ENCODE measurements at regions not wholly inside any gene's neighbourhood (a gene's known extent, or its start where the extent isn't known, plus 50 kb on each side); places are given as distances from the start of the nearest gene placed in this dataset.

DNA sequence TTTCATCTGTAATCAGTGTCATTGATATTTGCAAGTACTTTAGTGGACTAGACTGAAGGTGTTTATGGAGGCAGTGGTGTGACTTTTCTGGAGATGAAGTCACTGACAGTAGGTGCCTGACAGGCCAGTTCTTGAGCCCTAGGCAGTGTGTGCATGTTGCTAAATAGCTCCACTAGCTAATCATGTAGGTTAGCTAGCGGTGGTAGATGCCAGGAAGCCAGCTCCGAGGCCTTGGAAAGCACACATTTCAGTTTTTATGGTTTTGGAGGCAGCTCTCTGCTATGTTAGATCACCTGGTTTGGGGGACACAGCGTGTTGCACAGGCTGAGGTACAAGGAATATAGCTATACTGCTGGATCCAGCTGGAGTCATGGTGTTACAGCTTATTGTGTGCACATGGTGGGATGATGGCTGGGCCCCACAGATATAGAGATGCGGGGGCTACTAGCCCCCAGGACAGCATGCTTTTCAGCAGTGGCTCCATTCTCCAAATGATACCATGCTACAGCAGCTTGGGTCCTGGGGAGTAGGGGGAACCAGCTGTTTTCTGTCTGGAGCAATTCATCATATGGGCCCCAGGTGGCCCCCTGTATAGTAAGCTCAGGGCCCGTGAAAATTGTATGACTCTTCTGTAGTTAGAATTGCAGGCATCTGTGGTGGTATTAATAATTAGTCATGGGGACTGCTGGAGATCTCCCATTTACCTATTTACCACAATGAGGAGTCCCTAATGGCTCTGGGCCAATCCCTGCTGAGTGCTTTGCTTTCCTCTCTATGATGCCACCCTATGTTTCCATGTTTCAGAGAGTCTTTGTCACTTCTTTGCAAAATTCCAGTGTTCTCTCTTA is 367.2 kb upstream of the LMO3 start:
- no peak overlapping the region for H3K4me3 ChIP-seq (ENCODE audit: low read depth, low read length)
- TF ChIP-seq, protein P1, sequence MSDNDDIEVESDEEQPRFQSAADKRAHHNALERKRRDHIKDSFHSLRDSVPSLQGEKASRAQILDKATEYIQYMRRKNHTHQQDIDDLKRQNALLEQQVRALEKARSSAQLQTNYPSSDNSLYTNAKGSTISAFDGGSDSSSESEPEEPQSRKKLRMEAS (IDR thresholded peaks at IDR 0.05; ENCODE audit: low read depth, low read length): no peak
- TF ChIP-seq POLR2A (IDR thresholded peaks at IDR 0.05; ENCODE audit: extremely low read depth, insufficient read length): no peak
- DNase-seq (ENCODE audit: low read depth): no peak

DNA sequence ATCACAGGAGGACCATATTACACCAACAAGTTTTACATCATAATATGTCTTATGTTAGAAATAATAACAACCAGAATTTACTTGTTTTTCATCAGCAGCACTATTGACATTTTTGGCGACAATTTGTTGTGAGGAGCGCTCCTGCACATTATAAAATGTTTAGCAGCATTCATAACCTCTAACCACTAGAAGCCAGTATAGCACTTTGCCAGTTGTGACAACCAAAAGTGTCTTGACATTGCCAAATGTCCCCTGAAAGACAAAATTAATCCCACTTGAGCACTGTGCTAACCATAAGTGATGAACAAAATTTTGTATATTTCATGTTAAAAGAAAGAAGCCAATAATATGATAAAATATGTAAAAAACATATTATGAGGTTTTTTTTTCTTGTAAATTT is 356.9 kb upstream of the LMO3 start:
- H3K4me3 ChIP-seq (ENCODE audit: low read depth, low read length): no peak overlapping the region
- DNase-seq (ENCODE audit: low read depth): no peak
- TF ChIP-seq, protein P2, sequence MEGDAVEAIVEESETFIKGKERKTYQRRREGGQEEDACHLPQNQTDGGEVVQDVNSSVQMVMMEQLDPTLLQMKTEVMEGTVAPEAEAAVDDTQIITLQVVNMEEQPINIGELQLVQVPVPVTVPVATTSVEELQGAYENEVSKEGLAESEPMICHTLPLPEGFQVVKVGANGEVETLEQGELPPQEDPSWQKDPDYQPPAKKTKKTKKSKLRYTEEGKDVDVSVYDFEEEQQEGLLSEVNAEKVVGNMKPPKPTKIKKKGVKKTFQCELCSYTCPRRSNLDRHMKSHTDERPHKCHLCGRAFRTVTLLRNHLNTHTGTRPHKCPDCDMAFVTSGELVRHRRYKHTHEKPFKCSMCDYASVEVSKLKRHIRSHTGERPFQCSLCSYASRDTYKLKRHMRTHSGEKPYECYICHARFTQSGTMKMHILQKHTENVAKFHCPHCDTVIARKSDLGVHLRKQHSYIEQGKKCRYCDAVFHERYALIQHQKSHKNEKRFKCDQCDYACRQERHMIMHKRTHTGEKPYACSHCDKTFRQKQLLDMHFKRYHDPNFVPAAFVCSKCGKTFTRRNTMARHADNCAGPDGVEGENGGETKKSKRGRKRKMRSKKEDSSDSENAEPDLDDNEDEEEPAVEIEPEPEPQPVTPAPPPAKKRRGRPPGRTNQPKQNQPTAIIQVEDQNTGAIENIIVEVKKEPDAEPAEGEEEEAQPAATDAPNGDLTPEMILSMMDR (IDR thresholded peaks at IDR 0.05; ENCODE audit: low read depth, low read length): no peak
- TF ChIP-seq, protein P1 (IDR thresholded peaks at IDR 0.05; ENCODE audit: low read depth, low read length): no peak
- TF ChIP-seq MYC (IDR thresholded peaks at IDR 0.05; ENCODE audit: low read depth, low read length) (no peak), POLR2A (IDR thresholded peaks at IDR 0.05; ENCODE audit: extremely low read depth, insufficient read length) (no peak)

GRCh38 chr12:16955083-16955657 is 349.2 kb upstream of the LMO3 start:
- no peak overlapping the region for H3K4me3 ChIP-seq (ENCODE audit: low read depth, low read length)
- TF ChIP-seq MYC (IDR thresholded peaks at IDR 0.05; ENCODE audit: low read depth, low read length) (no peak), POLR2A (IDR thresholded peaks at IDR 0.05; ENCODE audit: extremely low read depth, insufficient read length) (no peak)
- TF ChIP-seq, protein P1 (IDR thresholded peaks at IDR 0.05; ENCODE audit: low read depth, low read length): no peak
- TF ChIP-seq, protein P2 (IDR thresholded peaks at IDR 0.05; ENCODE audit: low read depth, low read length): no peak
- peak; percentile 36 for DNase-seq (ENCODE audit: low read depth)

- no peak for DNase-seq (ENCODE audit: low read depth)
- TF ChIP-seq, protein P1 (IDR thresholded peaks at IDR 0.05; ENCODE audit: low read depth, low read length): no peak
- TF ChIP-seq POLR2A (IDR thresholded peaks at IDR 0.05; ENCODE audit: extremely low read depth, insufficient read length) (no peak), MYC (IDR thresholded peaks at IDR 0.05; ENCODE audit: low read depth, low read length) (no peak)
- TF ChIP-seq, protein P2 (IDR thresholded peaks at IDR 0.05; ENCODE audit: low read depth, low read length): no peak
- no peak overlapping the region for H3K4me3 ChIP-seq (ENCODE audit: low read depth, low read length)
Observed at GRCh38 chr12:16949871-16950667, 344.1 kb upstream of the LMO3 start.

DNA sequence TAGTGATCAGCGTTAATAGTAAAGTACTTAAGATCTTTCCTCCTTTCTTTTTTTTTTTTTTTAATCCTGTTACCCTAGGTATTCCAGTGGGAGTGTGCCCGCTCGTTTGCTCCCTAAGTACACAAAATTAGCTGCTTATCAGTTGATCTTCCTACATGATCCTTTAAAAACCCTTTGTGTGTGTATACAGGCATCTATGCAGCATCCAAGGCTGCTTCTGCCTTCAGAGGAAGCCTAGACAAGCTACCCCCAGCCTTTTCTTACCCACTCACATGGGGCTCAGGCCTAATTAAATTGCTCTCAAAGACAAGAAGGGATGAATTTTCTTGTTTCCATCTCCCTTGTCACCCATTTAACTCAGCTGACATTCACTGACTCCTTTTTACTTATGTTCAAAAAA is 343.4 kb upstream of the LMO3 start:
- TF ChIP-seq, protein P2 (IDR thresholded peaks at IDR 0.05; ENCODE audit: low read depth, low read length): no peak
- TF ChIP-seq, protein P1 (IDR thresholded peaks at IDR 0.05; ENCODE audit: low read depth, low read length): no peak
- no peak for TF ChIP-seq POLR2A (IDR thresholded peaks at IDR 0.05; ENCODE audit: extremely low read depth, insufficient read length)
- no peak for TF ChIP-seq MYC (IDR thresholded peaks at IDR 0.05; ENCODE audit: low read depth, low read length)
- H3K4me3 ChIP-seq (ENCODE audit: low read depth, low read length): no peak overlapping the region
- DNase-seq (ENCODE audit: low read depth): no peak

All from NB4 (cell line).